ENCODE measurements at regions not wholly inside any gene's neighbourhood (a gene's known extent, or its start where the extent isn't known, plus 50 kb on each side); places are given as distances from the start of the nearest gene placed in this dataset.
A peak's percentile ranks its signal among the peaks of the same experiment; 100 is the strongest.

DNA sequence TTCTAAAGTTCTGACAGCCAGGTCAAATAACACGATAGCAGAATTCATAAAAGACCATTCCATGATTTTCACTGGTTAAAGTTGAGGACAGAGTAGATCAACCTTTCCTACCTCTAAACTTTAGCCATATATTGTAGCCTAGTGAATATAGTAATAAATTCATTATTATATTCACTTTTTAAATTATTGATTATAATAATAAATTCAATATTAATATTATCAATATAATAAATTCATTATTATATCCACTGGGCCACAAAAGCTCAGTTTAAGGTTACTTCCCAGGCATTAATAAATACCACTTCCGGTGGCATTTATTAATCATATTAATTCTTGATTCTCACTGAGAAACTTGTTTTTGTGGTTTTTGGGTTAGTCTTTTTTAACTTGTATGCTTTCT lies 85.7 kb upstream of the GPC6 start:
- no peak for DNase-seq (ENCODE audit: low read depth, low spot score)

DNA sequence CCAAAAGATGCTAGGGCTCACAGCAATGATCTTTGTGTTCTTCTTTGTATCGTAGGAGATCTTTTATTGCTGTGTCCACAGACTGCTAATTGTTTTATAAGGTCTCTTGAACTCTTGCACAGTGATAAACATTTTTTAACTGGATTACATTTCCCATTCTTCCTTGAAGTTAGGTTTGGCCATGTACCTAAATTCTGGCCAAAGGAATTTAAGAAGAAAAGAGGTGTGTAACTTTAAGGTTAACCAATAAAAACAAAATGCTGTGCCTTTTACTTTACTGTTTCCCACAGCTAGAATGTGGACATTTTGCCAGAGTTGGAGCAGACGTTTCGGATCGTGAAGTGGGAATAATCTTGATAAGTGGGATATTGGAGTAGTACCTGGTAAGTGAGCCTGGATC lies 82.6 kb upstream of the GPC6 start:
- no peak for DNase-seq (ENCODE audit: low read depth, low spot score)

- no peak for DNase-seq (ENCODE audit: low read depth, low spot score)
Measured at GRCh38 chr13:93145199-93145598, 81.4 kb upstream of the GPC6 start.

GRCh38 chr13:93146584-93147297 lies 79.9 kb upstream of the GPC6 start:
- no peak for DNase-seq (ENCODE audit: low read depth, low spot score)

DNA sequence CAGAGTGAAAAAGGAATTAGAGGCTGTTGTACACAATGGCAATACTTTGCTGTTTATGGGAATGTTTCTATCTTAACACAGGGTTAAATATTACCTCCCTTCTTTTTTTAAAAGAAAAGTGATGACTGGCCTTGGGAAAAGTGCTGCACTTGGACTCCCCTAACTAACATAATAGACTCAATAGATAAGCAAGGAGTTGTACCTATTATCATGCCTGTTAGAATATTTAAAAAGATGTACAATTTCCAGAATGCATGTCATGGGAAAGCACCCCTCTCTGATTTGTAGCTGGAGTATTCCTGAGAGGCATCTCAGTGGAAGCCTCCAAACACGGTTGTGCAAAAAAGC lies 79.3 kb upstream of the GPC6 start:
- no peak for DNase-seq (ENCODE audit: low read depth, low spot score)

GRCh38 chr13:93147946-93148345 lies 78.7 kb upstream of the GPC6 start:
- no peak for DNase-seq (ENCODE audit: low read depth, low spot score)

- DNase-seq (ENCODE audit: low read depth, low spot score), result no peak
Measured at GRCh38 chr13:93151277-93151676, 75.3 kb upstream of the GPC6 start.

DNA sequence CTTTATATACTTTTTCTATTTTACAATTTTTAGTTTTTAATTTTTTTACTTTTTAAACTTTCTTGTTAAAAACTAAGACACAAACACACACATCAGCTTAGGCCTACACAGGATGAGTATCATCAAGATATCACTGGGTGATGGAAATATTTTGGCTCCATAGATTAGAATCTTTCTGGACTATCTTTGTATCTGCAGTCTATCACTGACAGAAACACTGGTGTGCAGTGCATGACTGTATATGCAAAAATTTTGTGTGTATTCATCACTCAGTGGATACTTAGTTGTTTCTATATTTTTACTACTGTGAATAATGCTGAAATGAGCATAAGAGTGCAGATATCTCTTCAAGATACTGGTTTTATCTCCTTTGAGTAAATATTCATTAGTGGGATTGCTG lies 68.0 kb upstream of the GPC6 start:
- no peak for DNase-seq (ENCODE audit: low read depth, low spot score)

GRCh38 chr13:93169980-93170379 lies 56.6 kb upstream of the GPC6 start:
- peak; percentile 18 for DNase-seq (ENCODE audit: low read depth, low spot score)

GRCh38 chr13:93172109-93172508 lies 54.5 kb upstream of the GPC6 start:
- DNase-seq (ENCODE audit: low read depth, low spot score), result no peak

GRCh38 chr13:93173654-93174053 lies 53.0 kb upstream of the GPC6 start:
- DNase-seq (ENCODE audit: low read depth, low spot score), result no peak

GRCh38 chr13:93174260-93174659 lies 52.3 kb upstream of the GPC6 start:
- no peak for DNase-seq (ENCODE audit: low read depth, low spot score)

All from ELF-1 (cell line).